Nephron progenitor cell (in vitro differentiated cells): ENCODE measurements at regions not wholly inside any gene's neighbourhood (a gene's known extent, or its start where the extent isn't known, plus 50 kb on each side); places are given as distances from the start of the nearest gene placed in this dataset.
A peak's percentile ranks its signal among the peaks of the same experiment; 100 is the strongest.

ENCODE experiments used
- DNase-seq: peaks from one replicate; pipeline ENCODE4 v3.0.0; 2021
- H3K27ac Mint-ChIP-seq: 2 replicates; pipeline ENCODE4 v1.8.0; 2021; ENCODE audit warnings: mild to moderate bottlenecking, moderate library complexity, mixed read lengths
- H3K27me3 Mint-ChIP-seq: 2 replicates; pipeline ENCODE4 v1.8.0; 2021; ENCODE audit warnings: mild to moderate bottlenecking, low read depth, mixed read lengths; ENCODE audit not compliant: poor library complexity
- H3K36me3 Mint-ChIP-seq: 2 replicates; pipeline ENCODE4 v1.8.0; 2021; ENCODE audit warnings: low read depth, mixed read lengths
- H3K4me1 Mint-ChIP-seq: 2 replicates; pipeline ENCODE4 v1.8.0; 2021; ENCODE audit warnings: mixed read lengths
- H3K4me3 Mint-ChIP-seq: 2 replicates; pipeline ENCODE4 v1.8.0; 2021; ENCODE audit warnings: mild to moderate bottlenecking, moderate library complexity, mixed read lengths
- H3K9me3 Mint-ChIP-seq: 2 replicates; pipeline ENCODE4 v1.8.0; 2021; ENCODE audit warnings: mild to moderate bottlenecking, moderate library complexity, mixed read lengths
- CTCF ChIP-seq: fragments of 200-600 bp; sonication (generic); IDR thresholded peaks from 2 replicates; pipeline ENCODE4 v1.5.0; 2021; ENCODE audit warnings: antibody characterized with exemption

- no peaks in the 10 kb centered on the region for H3K36me3 Mint-ChIP-seq
- no peak overlapping the region for H3K4me3 Mint-ChIP-seq
- no peaks in the 10 kb centered on the region for H3K9me3 Mint-ChIP-seq
- peaks cover 22% of the 10 kb centered on the region for H3K4me1 Mint-ChIP-seq
- TF ChIP-seq CTCF = no peak
- DNase-seq = no peak
- H3K27ac Mint-ChIP-seq = peak overlapping the region; percentile 60
- no peaks in the 10 kb centered on the region for H3K27me3 Mint-ChIP-seq
Observed at GRCh38 chr12:76707772-76708171, 56.1 kb upstream of the ZDHHC17 start.

- H3K36me3 Mint-ChIP-seq = no peaks in the 10 kb centered on the region
- no peaks in the 10 kb centered on the region for H3K9me3 Mint-ChIP-seq
- DNase-seq = no peak
- H3K4me3 Mint-ChIP-seq = no peak overlapping the region
- H3K4me1 Mint-ChIP-seq = peaks cover 22% of the 10 kb centered on the region
- no peaks in the 10 kb centered on the region for H3K27me3 Mint-ChIP-seq
- no peak overlapping the region for H3K27ac Mint-ChIP-seq
- no peak for TF ChIP-seq CTCF
Observed at GRCh38 chr12:76708296-76708695, 55.6 kb upstream of the ZDHHC17 start.

- Mint-ChIP-seq H3K27ac (no peak overlapping the region), H3K27me3 (peaks cover 5% of the 10 kb centered on the region), H3K36me3 (no peaks in the 10 kb centered on the region), H3K4me1 (peaks cover 18% of the 10 kb centered on the region), H3K9me3 (peaks cover 4% of the 10 kb centered on the region), H3K4me3 (no peak overlapping the region)
- DNase-seq = no peak
- TF ChIP-seq CTCF = no peak
Observed at GRCh38 chr12:76711241-76711640, 52.7 kb upstream of the ZDHHC17 start.

- no peaks in the 10 kb centered on the region for H3K4me1 Mint-ChIP-seq
- H3K36me3 Mint-ChIP-seq = no peaks in the 10 kb centered on the region
- H3K9me3 Mint-ChIP-seq = peaks cover 4% of the 10 kb centered on the region
- peaks cover 5% of the 10 kb centered on the region for H3K27me3 Mint-ChIP-seq
- H3K27ac Mint-ChIP-seq = no peak overlapping the region
- no peak for DNase-seq
- no peak overlapping the region for H3K4me3 Mint-ChIP-seq
- no peak for TF ChIP-seq CTCF
Observed at GRCh38 chr12:76713130-76713529, 50.8 kb upstream of the ZDHHC17 start.

- Mint-ChIP-seq H3K4me1 (peaks cover 3% of the 10 kb centered on the region), H3K4me3 (no peak overlapping the region), H3K9me3 (peaks cover 4% of the 10 kb centered on the region), H3K27ac (no peak overlapping the region), H3K36me3 (no peaks in the 10 kb centered on the region), H3K27me3 (peaks cover 5% of the 10 kb centered on the region)
- no peak for TF ChIP-seq CTCF
- DNase-seq = no peak
Observed at GRCh38 chr12:76713986-76714385, 49.9 kb upstream of the ZDHHC17 start.
